ENCODE measurements at regions not wholly inside any gene's neighbourhood (a gene's known extent, or its start where the extent isn't known, plus 50 kb on each side); places are given as distances from the start of the nearest gene placed in this dataset.

- TF ChIP-seq CTCF (conservative IDR thresholded peaks at IDR 0.05; ENCODE audit: low read depth, low read length) (no peak), EZH2 (IDR thresholded peaks at IDR 0.05; ENCODE audit: low read length, unreplicated experiment) (no peak), EZH2phosphoT487 (IDR thresholded peaks at IDR 0.05; ENCODE audit: borderline replicate concordance, low read length) (no peak)
Measured at GRCh38 chr9:85147046-85147640, 477.6 kb downstream of the NTRK2 start.

All from PC-3 (cell line).